NCI-H748 (cell line): ENCODE measurements at regions not wholly inside any gene's neighbourhood (a gene's known extent, or its start where the extent isn't known, plus 50 kb on each side); places are given as distances from the start of the nearest gene placed in this dataset.

Source experiments
- DNase-seq: peaks from one replicate; lab custom pipeline; 2025; ENCODE audit not compliant: unreplicated experiment; lab: John Stamatoyannopoulos, UW

- no peak for DNase-seq
Measured at GRCh38 chr5:130731839-130732238, 433.2 kb downstream of the HINT1 start.

- no peak for DNase-seq
Measured at GRCh38 chr5:130729541-130729940, 435.5 kb downstream of the HINT1 start.

GRCh38 chr5:130727830-130728229, 437.2 kb downstream of the HINT1 start:
- no peak for DNase-seq

- DNase-seq: no peak
Measured at GRCh38 chr5:130724658-130725057, 440.4 kb downstream of the HINT1 start.

GRCh38 chr5:130720355-130720754, 444.7 kb downstream of the HINT1 start:
- DNase-seq: peak; percentile 75

GRCh38 chr5:130715541-130715940, 449.5 kb downstream of the HINT1 start:
- DNase-seq: no peak

GRCh38 chr5:130714200-130714599, 450.9 kb downstream of the HINT1 start:
- DNase-seq: no peak

- DNase-seq: no peak
Measured at GRCh38 chr5:130712324-130712723, 452.7 kb downstream of the HINT1 start.

GRCh38 chr5:130710596-130710995, 454.5 kb downstream of the HINT1 start:
- no peak for DNase-seq

- DNase-seq: no peak
Measured at GRCh38 chr5:130708754-130709153, 456.3 kb downstream of the HINT1 start.

- no peak for DNase-seq
Measured at GRCh38 chr5:130706696-130707095, 458.4 kb downstream of the HINT1 start.

- DNase-seq: no peak
Measured at GRCh38 chr5:130705368-130705767, 459.7 kb downstream of the HINT1 start.

GRCh38 chr5:130693509-130693908, 471.5 kb downstream of the HINT1 start:
- no peak for DNase-seq

GRCh38 chr5:130692770-130693169, 472.3 kb downstream of the HINT1 start:
- peak; percentile 63 for DNase-seq

GRCh38 chr5:130689831-130690230, 475.2 kb downstream of the HINT1 start:
- DNase-seq: no peak

- DNase-seq: no peak
Measured at GRCh38 chr5:130687085-130687733, 477.8 kb downstream of the HINT1 start.

GRCh38 chr5:130678637-130679036, 486.4 kb downstream of the HINT1 start:
- DNase-seq: no peak

GRCh38 chr5:130666462-130666861, 498.6 kb downstream of the HINT1 start:
- DNase-seq: no peak

- no peak for DNase-seq
Measured at GRCh38 chr5:130652176-130652575, 512.9 kb downstream of the HINT1 start.

- no peak for DNase-seq
Measured at GRCh38 chr5:130651440-130651839, 513.6 kb downstream of the HINT1 start.

GRCh38 chr5:130643321-130643720, 521.7 kb downstream of the HINT1 start:
- DNase-seq: no peak

- DNase-seq: no peak
Measured at GRCh38 chr5:130642461-130642860, 522.6 kb downstream of the HINT1 start.

- DNase-seq: no peak
Measured at GRCh38 chr5:130627145-130627544, 537.9 kb downstream of the HINT1 start.
